OCI-LY7 (cell line): ENCODE measurements at regions not wholly inside any gene's neighbourhood (a gene's known extent, or its start where the extent isn't known, plus 50 kb on each side); places are given as distances from the start of the nearest gene placed in this dataset.

Source experiments
- BruUV-seq: library from RNA; stranded (reverse); fragments of 400-500 nt; replicated peaks from 2 replicates; lab custom pipeline; 2021; lab: Mats Ljungman, UMichigan
- CTCF ChIA-PET: fragments of 300-600 bp; sonication (Branson Sonifier 250); formaldehyde crosslinking; loops from one replicate; lab custom pipeline; 2022; ENCODE audit warnings: antibody characterized with exemption; ENCODE audit not compliant: unreplicated experiment; lab: Charles Lee
- POLR2A ChIA-PET: fragments of 300-600 bp; sonication (Branson Sonifier 250); formaldehyde crosslinking; loops from one replicate; lab custom pipeline; 2022; ENCODE audit warnings: antibody characterized with exemption; lab: Charles Lee
- DNase-seq: peaks from one replicate; pipeline ENCODE4 v3.0.0-alpha.2; 2015; ENCODE audit warnings: low spot score
- H2AFZ ChIP-seq: fragments of 200-600 bp; sonication (generic), shearing (Covaris generic); 2 replicates; pipeline ENCODE4 v1.6.1; 2014; ENCODE audit warnings: mild to moderate bottlenecking, antibody characterized with exemption, low read length, moderate library complexity
- H3K27ac ChIP-seq: fragments of 200-600 bp; sonication (generic); 2 replicates; pipeline ENCODE4 v1.5.1; 2014; ENCODE audit warnings: mixed run types, low read depth, mild to moderate bottlenecking, moderate library complexity, low read length, inconsistent platforms; ENCODE audit not compliant: poor library complexity, severe bottlenecking
- H3K36me3 ChIP-seq: fragments of 200-600 bp; sonication (generic); 2 replicates; pipeline ENCODE4 v1.6.1; 2014; ENCODE audit warnings: mild to moderate bottlenecking, antibody characterized with exemption, low read length, moderate library complexity, mixed read lengths; ENCODE audit not compliant: insufficient read depth
- H3K4me1 ChIP-seq: fragments of 200-600 bp; sonication (generic); 2 replicates; pipeline ENCODE4 v1.5.1; 2014; ENCODE audit warnings: mild to moderate bottlenecking, low read length; ENCODE audit not compliant: insufficient read depth, poor library complexity, severe bottlenecking
- H3K4me2 ChIP-seq: fragments of 200-600 bp; sonication (generic); 2 replicates; pipeline ENCODE4 v1.6.1; 2014; ENCODE audit warnings: mild to moderate bottlenecking, low read length
- H3K4me3 ChIP-seq: fragments of 200-600 bp; sonication (generic); 2 replicates; pipeline ENCODE4 v1.5.1; 2014; ENCODE audit warnings: mild to moderate bottlenecking, low read depth, low read length; ENCODE audit not compliant: poor library complexity, severe bottlenecking
- H3K79me2 ChIP-seq: fragments of 200-600 bp; sonication (generic); 2 replicates; pipeline ENCODE4 v1.6.1; 2016; ENCODE audit warnings: low read depth, mild to moderate bottlenecking, low read length, moderate library complexity, mixed read lengths; ENCODE audit not compliant: insufficient read depth
- H3K9me2 ChIP-seq: fragments of 200-600 bp; sonication (generic); 2 replicates; pipeline ENCODE4 v1.6.1; 2016; ENCODE audit warnings: mild to moderate bottlenecking, low read length, mixed read lengths; ENCODE audit not compliant: insufficient read depth
- H3K9me3 ChIP-seq: fragments of 200-600 bp; sonication (generic); 2 replicates; pipeline ENCODE4 v1.6.1; 2014; ENCODE audit warnings: mild to moderate bottlenecking, mixed run types, low read length, mixed read lengths
- H4K20me1 ChIP-seq: fragments of 200-600 bp; sonication (generic); 2 replicates; pipeline ENCODE4 v1.6.1; 2014; ENCODE audit warnings: mild to moderate bottlenecking, antibody characterized with exemption, low read length, moderate library complexity, mixed read lengths; ENCODE audit not compliant: insufficient read depth
- CTCF ChIP-seq: fragments of 200-600 bp; sonication (generic); conservative IDR thresholded peaks from 2 replicates; pipeline ENCODE4 v1.5.1; 2014; ENCODE audit warnings: mild to moderate bottlenecking, antibody characterized with exemption, low read length, moderate library complexity, mixed read lengths
- EZH2phosphoT487 ChIP-seq: fragments of 200-600 bp; sonication (generic); IDR thresholded peaks from 2 replicates; pipeline ENCODE4 v1.6.1; 2018; ENCODE audit warnings: low read depth, borderline replicate concordance, mild to moderate bottlenecking, mixed run types, antibody characterized with exemption, low read length, moderate library complexity, mixed read lengths
- intact Hi-C: fragments of 100-400 bp; cut with micrococcal nuclease; formaldehyde crosslinking; loops from one replicate; pipeline ENCODE4 v1.10.0; 2022; ENCODE audit not compliant: unreplicated experiment

- BruUV-seq, result no TSS peak
- ChIA-PET POLR2A (no interaction called here), CTCF (no interaction called here)
- Histone ChIP-seq H3K4me2 (no peak overlapping the region), H3K9me3 (no peaks in the 10 kb centered on the region), H3K4me1 (no peaks in the 10 kb centered on the region), H4K20me1 (no peaks in the 10 kb centered on the region), H3K9me2 (no peaks in the 10 kb centered on the region), H3K27ac (no peak overlapping the region), H2AFZ (no peak overlapping the region), H3K36me3 (no peaks in the 10 kb centered on the region), H3K4me3 (no peak overlapping the region), H3K79me2 (no peaks in the 10 kb centered on the region)
- TF ChIP-seq CTCF, result no peak
- TF ChIP-seq EZH2phosphoT487, result no peak
- intact Hi-C loops, result no loop called here
- no peak for DNase-seq
Observed at GRCh38 chr16:54231919-54232318, 54.7 kb downstream of the IRX3 start.

- H3K4me3 ChIP-seq, result no peak overlapping the region
- no peaks in the 10 kb centered on the region for H3K79me2 ChIP-seq
- ChIA-PET CTCF (no interaction called here), POLR2A (no interaction called here)
- no peaks in the 10 kb centered on the region for H3K9me3 ChIP-seq
- no peak overlapping the region for H2AFZ ChIP-seq
- no peaks in the 10 kb centered on the region for H4K20me1 ChIP-seq
- no peaks in the 10 kb centered on the region for H3K9me2 ChIP-seq
- H3K4me2 ChIP-seq, result no peak overlapping the region
- H3K4me1 ChIP-seq, result no peaks in the 10 kb centered on the region
- no peaks in the 10 kb centered on the region for H3K36me3 ChIP-seq
- no peak for TF ChIP-seq CTCF
- TF ChIP-seq EZH2phosphoT487, result no peak
- intact Hi-C loops, result no loop called here
- H3K27ac ChIP-seq, result no peak overlapping the region
- no peak for DNase-seq
- BruUV-seq, result no TSS peak
Observed at GRCh38 chr16:54231336-54231735, 55.3 kb downstream of the IRX3 start.

- POLR2A ChIA-PET, result no interaction called here
- intact Hi-C loops, result no loop called here
- Histone ChIP-seq H3K27ac (no peak overlapping the region), H4K20me1 (no peaks in the 10 kb centered on the region), H3K79me2 (no peaks in the 10 kb centered on the region), H3K36me3 (no peaks in the 10 kb centered on the region), H3K4me2 (no peak overlapping the region), H3K9me2 (no peaks in the 10 kb centered on the region), H3K4me1 (no peaks in the 10 kb centered on the region), H3K9me3 (no peaks in the 10 kb centered on the region), H2AFZ (no peak overlapping the region), H3K4me3 (no peak overlapping the region)
- CTCF ChIA-PET, result no interaction called here
- TF ChIP-seq CTCF, result no peak
- DNase-seq, result no peak
- no TSS peak for BruUV-seq
Observed at GRCh38 chr16:54228325-54228724, 58.3 kb downstream of the IRX3 start.
